Activated naive CD8-positive, alpha-beta T cell treated with anti-CD3 and anti-CD28 coated beads, Interleukin-2, amount 10 ng/mL, durations not matched to agents 7 days and 5 days (primary cell): ENCODE measurements at regions not wholly inside any gene's neighbourhood (a gene's known extent, or its start where the extent isn't known, plus 50 kb on each side); places are given as distances from the start of the nearest gene placed in this dataset.

Experiments
- ATAC-seq: fragments of 150-1000 bp; cut with Tn5 transposase; one replicate; pipeline ENCODE4 v1.10.0; 2021; ENCODE audit warnings: low read depth, moderate library complexity
- POLR2A ChIA-PET: fragments of 350-600 bp; sonication (Branson Sonifier 250); formaldehyde crosslinking; loops from one replicate; lab custom pipeline; 2021; ENCODE audit warnings: antibody characterized with exemption; lab: Charles Lee
- DNase-seq: peaks from one replicate; pipeline ENCODE4 v3.0.0; 2021
- H3K27ac Mint-ChIP-seq: one replicate; pipeline ENCODE4 v1.8.0; 2022; ENCODE audit warnings: mild to moderate bottlenecking, mixed read lengths
- H3K27me3 Mint-ChIP-seq: one replicate; pipeline ENCODE4 v1.8.0; 2022; ENCODE audit warnings: mild to moderate bottlenecking, moderate library complexity, mixed read lengths
- H3K36me3 Mint-ChIP-seq: one replicate; pipeline ENCODE4 v1.8.0; 2021; ENCODE audit warnings: mild to moderate bottlenecking, mixed read lengths
- H3K4me1 Mint-ChIP-seq: one replicate; pipeline ENCODE4 v1.8.0; 2021; ENCODE audit warnings: mixed read lengths
- H3K4me3 Mint-ChIP-seq: one replicate; pipeline ENCODE4 v1.8.0; 2022; ENCODE audit warnings: mild to moderate bottlenecking, moderate library complexity, mixed read lengths
- H3K9me3 Mint-ChIP-seq: one replicate; pipeline ENCODE4 v1.8.0; 2021; ENCODE audit warnings: mixed read lengths

DNA sequence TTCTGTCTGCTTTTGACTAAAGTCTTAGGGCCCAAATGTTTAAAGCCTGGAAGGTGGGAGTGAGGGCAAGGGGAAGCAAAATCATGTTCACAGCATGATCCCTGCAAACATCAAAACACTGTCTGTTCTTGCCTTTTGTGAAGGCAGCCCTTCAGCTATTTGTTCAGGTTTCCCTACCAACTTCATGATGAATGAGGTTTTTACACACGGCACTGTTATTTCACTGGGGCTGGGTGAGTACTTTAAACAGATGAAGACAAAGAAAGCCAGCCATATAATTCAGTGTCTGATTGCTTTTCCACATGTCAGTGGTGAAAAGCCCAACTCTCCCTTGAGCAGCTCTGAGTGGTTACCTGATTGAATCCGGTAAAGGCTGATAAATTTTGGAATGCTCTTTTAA is 224.7 kb upstream of the GRAMD2B start:
- DNase-seq (no peak), ATAC-seq (no peak)
- no peak overlapping the region for H3K4me3 Mint-ChIP-seq
- H3K27ac Mint-ChIP-seq, result no peak overlapping the region
- H3K36me3 Mint-ChIP-seq, result no peaks in the 10 kb centered on the region
- no peaks in the 10 kb centered on the region for H3K4me1 Mint-ChIP-seq
- no peaks in the 10 kb centered on the region for H3K27me3 Mint-ChIP-seq
- peaks cover 2% of the 10 kb centered on the region for H3K9me3 Mint-ChIP-seq
- POLR2A ChIA-PET, result no interaction called here

DNA sequence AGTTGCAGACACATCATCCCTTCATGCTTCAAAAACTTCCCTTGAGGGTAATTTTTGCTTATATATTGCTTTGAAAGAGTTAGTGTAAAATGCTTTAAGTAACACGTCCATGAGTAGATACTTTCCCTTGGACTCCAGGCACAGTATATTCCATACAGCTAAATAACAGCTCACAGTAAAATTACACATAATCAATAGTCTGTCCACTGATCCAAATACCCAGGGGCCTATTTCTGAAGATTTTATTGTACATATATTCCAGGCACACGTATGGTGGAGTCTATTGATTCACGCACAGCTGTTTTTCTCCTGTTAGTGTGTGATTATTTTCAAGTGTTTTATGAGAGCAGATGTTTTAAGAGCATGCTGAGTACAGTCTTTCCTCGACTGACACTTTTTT is 223.7 kb upstream of the GRAMD2B start:
- Mint-ChIP-seq H3K4me3 (no peak overlapping the region), H3K27me3 (no peaks in the 10 kb centered on the region), H3K27ac (no peak overlapping the region), H3K4me1 (no peaks in the 10 kb centered on the region), H3K36me3 (no peaks in the 10 kb centered on the region), H3K9me3 (peaks cover 2% of the 10 kb centered on the region)
- ATAC-seq (no peak), DNase-seq (no peak)
- POLR2A ChIA-PET, result no interaction called here

DNA sequence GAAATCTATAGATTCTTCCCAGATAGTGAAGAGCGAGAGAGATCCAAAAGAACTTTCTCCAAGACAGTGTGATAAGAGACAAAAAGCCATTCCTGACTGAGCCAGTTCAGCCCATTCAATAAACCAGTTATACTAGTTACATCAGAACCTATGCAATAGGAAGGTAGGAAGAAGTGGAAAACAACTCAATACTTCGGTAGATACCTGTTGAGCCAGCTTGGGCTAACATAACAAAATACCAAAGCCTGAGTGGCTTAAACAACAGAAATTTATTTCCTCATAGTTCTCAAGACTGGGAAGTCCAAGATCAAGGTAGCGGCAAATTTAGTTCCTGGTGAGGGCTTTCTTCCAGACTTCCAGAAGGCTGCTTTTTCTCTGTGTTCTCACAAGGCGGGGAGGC is 214.5 kb upstream of the GRAMD2B start:
- Mint-ChIP-seq H3K4me1 (no peaks in the 10 kb centered on the region), H3K4me3 (no peak overlapping the region), H3K27me3 (no peaks in the 10 kb centered on the region), H3K9me3 (peaks cover 5% of the 10 kb centered on the region), H3K36me3 (no peaks in the 10 kb centered on the region), H3K27ac (no peak overlapping the region)
- DNase-seq, result no peak
- ATAC-seq, result no peak
- POLR2A ChIA-PET, result no interaction called here

DNA sequence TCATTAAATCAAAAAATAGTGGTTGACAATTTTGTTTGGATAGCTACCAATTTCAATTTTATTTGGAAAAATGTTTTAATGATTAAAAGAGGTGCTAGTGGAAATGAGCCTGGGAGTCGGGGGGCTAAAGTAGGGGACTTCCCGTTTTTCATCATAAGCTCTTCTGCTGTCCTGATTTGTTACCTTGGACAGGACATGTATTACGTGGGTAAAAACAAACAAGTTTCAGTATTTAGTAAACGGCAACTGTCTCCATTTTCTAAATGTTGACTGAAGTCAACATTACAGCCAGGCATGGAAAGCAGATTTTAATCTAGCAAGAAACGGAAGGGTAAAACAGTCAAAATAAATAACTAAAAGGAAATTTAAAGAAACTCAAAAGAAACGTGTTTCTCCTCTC is 212.3 kb upstream of the GRAMD2B start:
- no peak overlapping the region for H3K4me3 Mint-ChIP-seq
- DNase-seq (no peak), ATAC-seq (no peak)
- POLR2A ChIA-PET, result no interaction called here
- H3K27me3 Mint-ChIP-seq, result no peaks in the 10 kb centered on the region
- no peaks in the 10 kb centered on the region for H3K4me1 Mint-ChIP-seq
- no peak overlapping the region for H3K27ac Mint-ChIP-seq
- no peaks in the 10 kb centered on the region for H3K36me3 Mint-ChIP-seq
- no peaks in the 10 kb centered on the region for H3K9me3 Mint-ChIP-seq

DNA sequence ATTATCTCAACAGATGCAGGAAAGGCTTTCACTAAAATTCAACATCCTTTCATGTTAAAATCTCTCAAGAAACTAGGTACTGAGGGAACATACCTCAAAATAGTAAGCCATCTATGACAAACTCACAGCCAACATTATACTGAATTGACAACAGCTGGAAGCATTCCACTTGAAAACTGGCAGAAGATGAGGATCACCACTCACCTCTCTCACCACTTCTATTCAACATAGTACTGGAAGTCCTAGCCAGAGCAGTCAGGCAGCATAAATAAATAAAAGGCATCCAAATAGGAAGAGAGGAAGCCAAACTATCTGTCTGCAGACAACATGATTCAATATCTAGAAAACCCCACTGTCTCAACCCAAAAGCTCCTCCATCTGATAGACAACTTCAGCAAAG is 203.6 kb upstream of the GRAMD2B start:
- no peak for ATAC-seq

DNA sequence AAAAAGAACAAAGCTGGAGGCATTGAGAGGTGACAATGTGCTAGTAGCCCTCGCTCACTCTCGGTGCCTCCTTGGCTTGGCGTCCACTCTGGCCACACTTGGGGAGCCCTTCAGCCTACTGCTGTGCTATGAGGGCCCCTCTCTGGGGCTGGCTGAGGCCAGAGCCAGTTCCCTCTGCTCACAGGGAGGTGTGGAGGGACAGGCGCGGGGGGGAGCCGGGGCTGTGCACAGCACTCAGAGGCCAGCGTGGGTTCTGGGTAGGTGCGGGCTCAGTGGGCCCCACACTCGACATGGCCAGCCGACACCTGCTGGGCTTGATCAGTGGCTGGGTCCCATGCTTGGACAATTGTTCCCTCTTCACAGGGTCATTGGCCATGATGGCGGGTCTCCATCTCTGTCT is 202.5 kb upstream of the GRAMD2B start:
- DNase-seq, result no peak
- H3K27me3 Mint-ChIP-seq, result no peaks in the 10 kb centered on the region

More for the DNA sequence above, 203.6 kb upstream of the GRAMD2B start:
- no peak for DNase-seq
- H3K4me3 Mint-ChIP-seq, result no peak overlapping the region
- no peak overlapping the region for H3K27ac Mint-ChIP-seq
- H3K27me3 Mint-ChIP-seq, result no peaks in the 10 kb centered on the region
- no peaks in the 10 kb centered on the region for H3K4me1 Mint-ChIP-seq
- POLR2A ChIA-PET, result no interaction called here
- no peaks in the 10 kb centered on the region for H3K36me3 Mint-ChIP-seq
- peaks cover 3% of the 10 kb centered on the region for H3K9me3 Mint-ChIP-seq

DNA sequence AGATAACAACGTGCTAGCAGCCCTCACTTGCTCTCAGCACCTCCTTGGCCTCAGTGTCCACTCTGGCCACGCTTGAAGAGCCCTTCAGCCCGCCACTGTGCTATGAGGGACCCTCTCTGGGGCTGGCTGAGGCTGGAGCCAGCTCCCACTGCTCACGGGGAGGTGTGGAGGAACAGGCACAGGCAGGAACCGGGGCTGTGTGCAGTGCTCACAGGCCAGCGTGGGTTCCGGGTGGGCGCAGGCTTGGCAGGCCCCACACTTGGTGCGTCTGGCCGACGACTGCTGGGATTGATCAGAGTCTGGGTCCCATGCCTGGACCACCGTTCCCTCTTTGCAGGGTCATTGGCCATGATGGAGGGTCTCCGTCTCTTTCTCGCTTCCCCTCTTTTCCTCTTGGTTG is 194.3 kb upstream of the GRAMD2B start:
- no peaks in the 10 kb centered on the region for H3K4me1 Mint-ChIP-seq
- H3K27me3 Mint-ChIP-seq, result no peaks in the 10 kb centered on the region
- ATAC-seq (no peak), DNase-seq (no peak)
- H3K36me3 Mint-ChIP-seq, result no peaks in the 10 kb centered on the region
- peaks cover 6% of the 10 kb centered on the region for H3K9me3 Mint-ChIP-seq
- POLR2A ChIA-PET, result no interaction called here
- H3K4me3 Mint-ChIP-seq, result no peak overlapping the region
- no peak overlapping the region for H3K27ac Mint-ChIP-seq

More for the DNA sequence above, 202.5 kb upstream of the GRAMD2B start:
- Mint-ChIP-seq H3K27ac (no peak overlapping the region), H3K36me3 (no peaks in the 10 kb centered on the region), H3K4me1 (no peaks in the 10 kb centered on the region), H3K4me3 (no peak overlapping the region), H3K9me3 (peaks cover 3% of the 10 kb centered on the region)
- no peak for ATAC-seq
- POLR2A ChIA-PET, result no interaction called here

DNA sequence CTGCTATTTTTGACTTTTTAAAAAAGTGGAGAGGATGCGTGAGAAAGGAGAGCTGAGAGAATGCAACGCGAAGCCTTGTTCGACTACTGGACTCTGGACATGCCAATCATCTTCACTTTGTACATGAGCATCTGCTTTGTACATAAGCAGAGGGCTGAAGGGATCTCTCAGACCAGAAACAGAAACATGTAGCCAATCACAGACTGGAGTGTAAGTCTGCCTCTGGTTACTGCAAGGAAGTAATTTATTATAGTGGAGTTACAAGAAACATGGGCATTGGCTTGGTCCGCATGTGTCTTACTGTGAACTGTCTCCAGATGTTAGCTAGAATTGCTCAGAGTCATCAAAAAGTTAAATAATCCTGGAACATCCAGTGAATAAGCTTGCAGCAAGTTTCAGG is 190.0 kb upstream of the GRAMD2B start:
- Mint-ChIP-seq H3K27me3 (no peaks in the 10 kb centered on the region), H3K9me3 (peaks cover 3% of the 10 kb centered on the region), H3K36me3 (no peaks in the 10 kb centered on the region), H3K4me1 (no peaks in the 10 kb centered on the region), H3K4me3 (no peak overlapping the region), H3K27ac (no peak overlapping the region)
- POLR2A ChIA-PET, result no interaction called here
- ATAC-seq (no peak), DNase-seq (no peak)

DNA sequence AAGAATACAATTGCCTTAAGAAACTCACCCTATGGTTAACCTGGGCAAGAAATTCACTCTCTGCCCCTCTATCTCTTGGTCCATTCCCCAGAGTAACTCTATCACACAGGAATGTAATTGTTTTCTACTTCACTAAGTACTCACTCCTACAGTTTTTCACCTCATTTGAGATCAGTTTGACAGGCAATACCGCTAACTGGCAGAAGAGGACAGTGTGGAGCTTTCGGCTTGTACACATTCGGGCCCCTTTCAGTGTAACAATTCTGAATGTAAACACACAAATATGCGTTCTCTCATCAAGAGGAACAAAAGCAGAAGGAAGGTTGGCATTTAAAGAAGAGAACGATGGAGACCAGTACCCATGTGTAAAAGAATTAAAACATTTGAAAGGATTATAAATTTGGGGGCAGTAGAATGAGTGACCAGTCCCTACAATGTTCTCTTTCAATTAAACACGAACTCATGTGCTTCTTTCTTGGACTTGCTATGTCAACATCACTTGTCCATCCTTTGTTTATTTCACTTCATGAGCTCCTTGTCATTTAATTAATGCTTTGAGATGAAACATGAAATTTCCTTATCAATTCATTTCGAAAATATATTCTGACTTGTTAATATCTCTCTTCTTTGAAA is 188.5 kb upstream of the GRAMD2B start:
- no peaks in the 10 kb centered on the region for H3K4me1 Mint-ChIP-seq
- peaks cover 3% of the 10 kb centered on the region for H3K9me3 Mint-ChIP-seq

DNA sequence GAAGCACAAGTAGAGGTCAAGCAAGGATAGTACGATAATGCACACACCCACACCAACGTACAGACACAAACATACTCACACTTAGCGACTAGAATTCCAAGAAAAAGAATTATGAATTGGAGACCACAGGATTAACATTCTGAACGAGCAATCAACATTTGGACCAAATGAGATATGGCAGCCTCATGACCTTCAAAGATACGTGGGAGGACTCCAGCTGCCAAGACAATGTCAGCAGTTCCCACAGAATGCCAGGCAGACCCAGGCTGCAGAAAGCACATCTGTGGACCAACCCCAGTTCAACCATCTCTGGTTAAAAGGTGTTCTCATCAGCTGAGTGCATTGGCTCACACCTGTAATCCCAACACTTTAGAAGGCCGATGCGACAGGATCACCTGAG is 187.6 kb upstream of the GRAMD2B start:
- H3K36me3 Mint-ChIP-seq, result no peaks in the 10 kb centered on the region
- no peaks in the 10 kb centered on the region for H3K27me3 Mint-ChIP-seq
- H3K9me3 Mint-ChIP-seq, result peaks cover 1% of the 10 kb centered on the region
- POLR2A ChIA-PET, result no interaction called here
- H3K4me3 Mint-ChIP-seq, result no peak overlapping the region
- no peaks in the 10 kb centered on the region for H3K4me1 Mint-ChIP-seq
- ATAC-seq, result no peak
- no peak overlapping the region for H3K27ac Mint-ChIP-seq
- DNase-seq, result no peak

More for the DNA sequence above, 188.5 kb upstream of the GRAMD2B start:
- Mint-ChIP-seq H3K27me3 (no peaks in the 10 kb centered on the region), H3K27ac (no peak overlapping the region), H3K36me3 (no peaks in the 10 kb centered on the region), H3K4me3 (no peak overlapping the region)
- ATAC-seq (no peak), DNase-seq (no peak)
- POLR2A ChIA-PET, result no interaction called here

DNA sequence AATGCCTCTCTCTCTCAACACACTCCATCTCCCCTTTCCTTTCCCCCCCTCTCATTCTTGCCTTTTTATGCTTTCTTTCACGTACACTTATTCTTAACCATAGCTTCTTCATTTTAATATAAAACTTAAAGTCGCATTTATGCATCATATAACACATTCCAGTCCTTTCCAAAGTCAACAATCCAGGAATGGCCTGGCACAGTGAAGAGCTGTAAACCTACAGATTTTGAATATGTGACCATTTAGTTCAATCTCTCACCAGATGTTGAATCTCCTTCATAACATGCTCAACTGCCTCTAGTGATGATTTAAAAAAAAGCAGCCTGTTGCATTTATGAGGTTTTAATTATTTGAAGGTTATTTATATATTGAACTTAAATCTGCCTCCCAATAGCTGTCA is 186.2 kb upstream of the GRAMD2B start:
- ATAC-seq, result no peak
- no peak for DNase-seq
- Mint-ChIP-seq H3K4me3 (no peak overlapping the region), H3K36me3 (no peaks in the 10 kb centered on the region), H3K27ac (no peak overlapping the region), H3K9me3 (peaks cover 1% of the 10 kb centered on the region), H3K4me1 (no peaks in the 10 kb centered on the region), H3K27me3 (no peaks in the 10 kb centered on the region)
- POLR2A ChIA-PET, result no interaction called here

DNA sequence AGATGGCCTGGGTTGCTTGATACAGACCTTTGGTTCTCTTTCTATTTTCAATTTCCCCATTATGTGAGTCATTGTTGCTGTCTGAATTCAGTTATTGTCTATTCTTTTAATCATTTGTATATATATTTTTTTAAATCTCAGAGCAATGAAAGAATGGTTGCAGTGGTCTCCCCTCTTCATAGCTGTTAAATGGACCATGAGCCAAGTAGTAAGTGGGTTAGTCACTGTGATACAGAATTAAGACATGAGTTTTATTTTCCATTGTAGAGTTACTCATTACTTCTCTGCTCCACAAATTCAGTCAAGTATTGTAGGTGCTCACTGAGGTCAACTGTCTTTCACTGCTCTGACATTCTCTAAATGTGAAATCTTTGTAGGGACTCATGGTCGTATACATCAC is 174.6 kb upstream of the GRAMD2B start:
- H3K9me3 Mint-ChIP-seq, result peaks cover 2% of the 10 kb centered on the region
- H3K27ac Mint-ChIP-seq, result no peak overlapping the region
- no peaks in the 10 kb centered on the region for H3K36me3 Mint-ChIP-seq
- H3K27me3 Mint-ChIP-seq, result no peaks in the 10 kb centered on the region
- no peaks in the 10 kb centered on the region for H3K4me1 Mint-ChIP-seq
- no peak overlapping the region for H3K4me3 Mint-ChIP-seq
- ATAC-seq, result no peak
- no peak for DNase-seq
- POLR2A ChIA-PET, result no interaction called here

DNA sequence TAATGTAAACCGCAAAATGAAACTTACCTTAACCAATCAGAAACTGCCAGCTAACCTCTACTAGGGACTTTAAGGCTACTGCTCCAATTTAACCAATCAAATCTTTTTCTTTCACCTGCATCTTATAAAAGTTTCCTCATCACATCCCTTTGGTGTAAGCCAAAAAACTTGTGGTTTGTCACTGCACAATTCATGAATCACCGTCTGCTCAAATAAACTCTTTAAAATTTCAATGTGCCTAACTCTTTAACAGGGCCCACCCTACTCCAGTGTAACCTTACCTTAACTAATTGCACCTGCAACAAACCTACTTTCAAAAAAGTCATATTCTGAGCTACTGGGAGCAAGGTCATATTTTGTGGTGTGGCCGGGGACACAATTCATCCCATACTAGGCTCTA is 172.2 kb upstream of the GRAMD2B start:
- Mint-ChIP-seq H3K27me3 (no peaks in the 10 kb centered on the region), H3K4me3 (no peak overlapping the region), H3K27ac (no peak overlapping the region), H3K4me1 (no peaks in the 10 kb centered on the region), H3K36me3 (no peaks in the 10 kb centered on the region), H3K9me3 (peaks cover 2% of the 10 kb centered on the region)
- DNase-seq, result no peak
- POLR2A ChIA-PET, result no interaction called here
- ATAC-seq, result no peak

DNA sequence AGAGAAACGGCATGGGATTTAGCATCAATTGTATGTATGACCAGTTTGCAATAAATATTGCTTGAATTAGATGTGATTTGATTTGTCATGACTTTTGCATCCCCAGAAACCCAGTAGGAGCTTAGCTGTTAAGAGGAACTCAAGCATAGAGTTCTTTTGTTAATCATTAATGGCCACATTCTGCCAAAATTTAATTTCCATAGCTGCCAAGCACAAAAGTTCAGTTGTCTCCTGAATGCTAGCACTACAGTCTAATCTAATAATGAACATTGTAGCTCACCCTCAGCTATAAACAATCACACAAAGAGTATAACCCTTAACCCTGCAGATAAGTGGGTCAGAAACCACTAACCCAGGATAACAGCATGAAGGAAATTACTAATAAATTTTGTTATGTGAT is 169.8 kb upstream of the GRAMD2B start:
- Mint-ChIP-seq H3K27me3 (no peaks in the 10 kb centered on the region), H3K27ac (no peak overlapping the region), H3K4me1 (no peaks in the 10 kb centered on the region), H3K36me3 (no peaks in the 10 kb centered on the region), H3K9me3 (peaks cover 6% of the 10 kb centered on the region), H3K4me3 (no peak overlapping the region)
- DNase-seq (no peak), ATAC-seq (no peak)
- POLR2A ChIA-PET, result no interaction called here
